ENCODE measurements at regions not wholly inside any gene's neighbourhood (a gene's known extent, or its start where the extent isn't known, plus 50 kb on each side); places are given as distances from the start of the nearest gene placed in this dataset.

DNA sequence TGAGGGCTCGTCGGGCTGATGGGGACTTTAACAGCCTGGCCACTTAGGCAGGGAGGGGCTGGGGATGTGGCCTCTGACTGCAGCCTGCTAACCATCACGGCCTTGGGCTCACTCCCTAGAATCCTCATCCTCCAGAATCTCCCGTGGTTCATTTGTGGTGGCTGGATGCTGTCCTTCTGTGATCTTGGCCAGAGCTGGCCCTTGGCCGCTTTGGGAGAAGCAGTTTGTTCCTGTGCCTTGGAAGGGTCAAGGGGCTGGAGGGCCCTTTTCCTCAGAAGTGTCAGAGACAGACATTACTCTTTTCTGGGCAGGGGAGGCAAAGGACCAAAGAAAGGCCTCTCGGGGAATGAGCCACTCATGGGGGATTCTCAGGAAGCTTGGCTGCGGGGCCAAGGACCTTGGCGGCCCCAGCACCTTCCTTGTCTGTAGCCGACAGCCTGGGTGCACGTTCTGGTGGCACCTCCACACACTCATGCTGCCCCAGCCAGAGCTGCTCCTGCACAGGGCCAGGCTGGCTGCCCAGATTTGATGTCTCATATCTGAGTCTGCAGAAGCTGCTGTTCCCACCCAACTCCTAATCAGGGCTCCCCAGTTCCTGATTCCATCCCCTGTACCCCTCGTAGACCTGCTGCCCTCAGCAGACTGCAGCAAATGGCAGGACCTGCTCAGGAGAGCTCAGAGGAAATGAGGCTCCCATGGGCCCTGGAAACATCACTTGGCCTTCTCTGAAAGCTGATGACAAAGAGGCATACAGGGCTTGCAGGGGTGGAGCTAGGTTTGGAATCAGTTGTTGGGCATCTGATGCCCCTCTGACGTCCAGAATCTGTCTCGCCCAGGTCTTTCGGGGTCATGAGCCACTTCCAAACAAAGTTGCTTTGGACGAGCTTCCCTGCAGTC, 107.7 kb downstream of the CTTN start:
- H3K36me3 Mint-ChIP-seq: no peaks in the 10 kb centered on the region
- DNase-seq (ENCODE audit: low spot score in 2 of 2): no peak
- peaks cover 11% of the 10 kb centered on the region for H3K27me3 Mint-ChIP-seq
- no peak for ATAC-seq (ENCODE audit: low read depth)
- no peak overlapping the region for H3K27ac Mint-ChIP-seq
- no peaks in the 10 kb centered on the region for H3K4me1 Mint-ChIP-seq
- H3K4me3 Mint-ChIP-seq: no peak overlapping the region
- H3K9me3 Mint-ChIP-seq: no peaks in the 10 kb centered on the region

DNA sequence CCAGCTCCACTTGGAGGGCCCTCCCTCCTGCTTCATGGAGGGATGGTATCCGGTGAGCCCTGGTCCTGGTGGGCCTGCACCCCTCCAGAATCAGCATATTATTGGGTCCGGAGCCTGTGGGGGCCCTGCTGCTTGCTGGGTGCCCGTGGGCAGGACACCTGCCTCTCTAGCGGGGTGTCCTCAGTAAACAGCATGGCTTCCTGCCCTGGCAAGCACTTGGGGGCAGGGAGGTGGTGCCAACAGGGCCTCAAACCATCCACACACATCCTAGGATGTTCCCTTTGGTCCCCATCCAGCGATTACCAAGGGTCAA, 108.3 kb downstream of the CTTN start:
- Mint-ChIP-seq H3K27ac (no peak overlapping the region), H3K4me1 (no peaks in the 10 kb centered on the region), H3K4me3 (no peak overlapping the region), H3K36me3 (no peaks in the 10 kb centered on the region), H3K27me3 (peaks cover 11% of the 10 kb centered on the region), H3K9me3 (no peaks in the 10 kb centered on the region)
- DNase-seq (ENCODE audit: low spot score in 2 of 2): no peak
- no peak for ATAC-seq (ENCODE audit: low read depth)

DNA sequence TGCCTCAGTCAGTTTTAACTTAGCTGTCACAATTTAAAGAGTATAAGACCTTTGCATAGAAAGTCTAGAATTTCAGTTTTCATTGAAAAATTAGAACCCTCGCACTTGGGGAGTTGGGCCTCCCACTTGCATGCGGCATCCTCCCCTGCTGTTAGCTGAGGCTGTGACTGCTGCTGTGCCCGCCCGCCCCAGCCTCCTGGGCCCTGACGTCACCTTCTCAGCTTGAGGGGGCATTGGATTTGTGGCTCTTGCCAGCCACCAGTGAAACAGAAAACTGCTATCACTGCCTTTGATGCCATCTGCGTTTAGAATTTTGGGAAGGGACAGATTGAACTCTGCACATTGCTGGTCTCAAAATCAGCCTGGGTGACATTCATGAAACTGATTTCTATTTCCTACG, 108.7 kb downstream of the CTTN start:
- Mint-ChIP-seq H3K36me3 (no peaks in the 10 kb centered on the region), H3K27me3 (peaks cover 11% of the 10 kb centered on the region), H3K4me1 (no peaks in the 10 kb centered on the region), H3K4me3 (no peak overlapping the region), H3K27ac (no peak overlapping the region), H3K9me3 (peaks cover 1% of the 10 kb centered on the region)
- DNase-seq (ENCODE audit: low spot score in 2 of 2) (no peak), ATAC-seq (ENCODE audit: low read depth) (no peak)

DNA sequence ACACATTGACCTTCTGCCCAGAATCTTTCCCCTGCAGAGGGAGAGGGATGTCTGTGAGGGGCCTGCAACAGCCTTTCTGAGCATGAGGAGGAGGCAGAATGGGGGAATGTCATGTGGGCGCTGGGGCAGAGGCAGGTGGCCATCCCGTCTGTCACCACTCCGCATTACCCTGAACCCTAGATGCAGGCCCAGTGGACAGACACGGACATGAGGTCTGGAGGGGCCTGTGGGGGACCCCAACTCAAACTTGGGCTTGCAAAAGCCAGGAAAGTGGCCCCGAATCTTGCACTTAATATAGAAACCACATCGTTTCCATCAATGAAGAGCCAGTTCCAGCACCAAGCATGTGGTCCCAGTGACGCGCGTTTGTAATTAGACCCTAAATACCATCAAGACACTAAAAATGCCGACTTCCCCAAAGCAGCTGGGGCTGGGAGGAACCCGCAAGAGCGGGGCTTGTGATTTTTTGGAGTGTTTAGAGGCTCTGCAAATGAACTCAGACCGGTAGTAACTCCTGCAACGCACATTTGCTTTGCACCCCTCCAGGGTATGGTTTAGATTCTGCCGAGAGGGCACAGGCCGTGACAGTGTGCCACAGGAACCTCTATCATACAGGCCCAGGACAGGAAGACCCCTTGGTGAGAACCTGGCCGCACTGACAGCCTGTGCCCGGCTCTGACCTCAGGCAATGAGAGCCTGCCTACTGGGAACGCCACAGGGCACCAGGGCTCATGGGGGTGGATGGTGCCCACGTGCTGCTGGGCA, 109.3 kb downstream of the CTTN start:
- no peak for ATAC-seq (ENCODE audit: low read depth)
- H3K36me3 Mint-ChIP-seq: no peaks in the 10 kb centered on the region
- H3K4me1 Mint-ChIP-seq: no peaks in the 10 kb centered on the region
- no peak overlapping the region for H3K4me3 Mint-ChIP-seq
- H3K9me3 Mint-ChIP-seq: peaks cover 8% of the 10 kb centered on the region
- H3K27me3 Mint-ChIP-seq: peaks cover 8% of the 10 kb centered on the region
- H3K27ac Mint-ChIP-seq: no peak overlapping the region
- DNase-seq (ENCODE audit: low spot score in 2 of 2): no peak

DNA sequence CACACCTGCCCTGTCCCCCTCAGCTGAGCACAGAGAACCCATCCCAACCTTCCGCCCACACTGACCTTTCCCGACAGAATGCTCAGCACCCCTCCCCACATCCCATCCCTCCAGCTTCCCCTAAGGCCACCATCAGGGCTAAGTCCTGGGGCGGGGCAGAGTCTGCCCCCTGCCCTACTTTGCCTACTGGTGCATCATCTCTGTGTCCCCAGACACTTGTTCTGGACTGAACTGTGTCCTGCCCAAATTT, 109.8 kb downstream of the CTTN start:
- Mint-ChIP-seq H3K27ac (no peak overlapping the region), H3K27me3 (peaks cover 6% of the 10 kb centered on the region), H3K4me3 (no peak overlapping the region), H3K9me3 (peaks cover 11% of the 10 kb centered on the region), H3K4me1 (no peaks in the 10 kb centered on the region), H3K36me3 (no peaks in the 10 kb centered on the region)
- ATAC-seq (ENCODE audit: low read depth) (no peak), DNase-seq (ENCODE audit: low spot score in 2 of 2) (no peak)

DNA sequence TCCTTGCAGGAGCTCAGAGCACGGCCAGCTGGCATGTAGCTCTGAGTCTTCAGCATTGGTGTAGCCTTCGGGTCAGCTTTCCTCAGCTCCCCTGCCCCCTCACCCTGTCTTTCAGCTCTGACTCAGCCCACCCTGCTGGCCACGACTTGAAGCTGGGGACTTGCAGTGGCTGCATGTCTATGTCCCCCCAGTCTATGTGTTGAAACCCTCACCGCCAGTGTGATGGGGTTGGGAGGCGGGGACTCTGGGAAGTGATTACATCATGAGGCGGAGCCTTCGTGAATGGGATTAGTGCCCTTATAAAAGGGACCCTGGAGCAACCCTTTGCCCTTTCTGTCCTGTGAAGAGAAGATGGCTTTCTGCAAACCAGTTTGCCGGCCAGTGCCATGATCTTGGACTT, 111.1 kb downstream of the CTTN start:
- Mint-ChIP-seq H3K4me3 (no peak overlapping the region), H3K27ac (no peak overlapping the region), H3K9me3 (peaks cover 12% of the 10 kb centered on the region), H3K36me3 (no peaks in the 10 kb centered on the region), H3K27me3 (peaks cover 6% of the 10 kb centered on the region), H3K4me1 (no peaks in the 10 kb centered on the region)
- no peak for ATAC-seq (ENCODE audit: low read depth)
- DNase-seq (ENCODE audit: low spot score in 2 of 2): no peak

DNA sequence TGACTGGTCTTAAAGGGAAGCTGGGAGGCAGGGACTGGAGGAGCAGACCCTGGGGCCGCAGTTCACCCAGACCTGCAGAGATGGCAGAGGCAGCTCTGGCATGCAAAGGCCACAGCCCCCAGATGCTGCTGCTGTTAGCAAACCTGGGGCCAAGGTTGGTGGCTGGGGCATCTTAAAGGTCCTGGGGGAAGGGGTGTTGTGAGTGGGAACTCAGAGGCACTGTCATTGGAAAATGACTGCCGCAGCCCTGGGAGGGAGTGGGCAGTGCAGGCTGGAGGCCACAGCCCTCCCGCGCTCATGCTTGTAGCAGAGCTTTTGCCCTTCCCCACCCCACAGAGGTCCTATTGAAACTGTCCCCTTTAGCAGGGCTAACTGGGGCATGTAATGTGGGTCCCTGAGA, 111.8 kb downstream of the CTTN start:
- H3K4me3 Mint-ChIP-seq: no peak overlapping the region
- no peaks in the 10 kb centered on the region for H3K36me3 Mint-ChIP-seq
- ATAC-seq (ENCODE audit: low read depth) (no peak), DNase-seq (ENCODE audit: low spot score in 2 of 2) (no peak)
- H3K9me3 Mint-ChIP-seq: peaks cover 12% of the 10 kb centered on the region
- H3K4me1 Mint-ChIP-seq: no peaks in the 10 kb centered on the region
- no peak overlapping the region for H3K27ac Mint-ChIP-seq
- peaks cover 4% of the 10 kb centered on the region for H3K27me3 Mint-ChIP-seq

DNA sequence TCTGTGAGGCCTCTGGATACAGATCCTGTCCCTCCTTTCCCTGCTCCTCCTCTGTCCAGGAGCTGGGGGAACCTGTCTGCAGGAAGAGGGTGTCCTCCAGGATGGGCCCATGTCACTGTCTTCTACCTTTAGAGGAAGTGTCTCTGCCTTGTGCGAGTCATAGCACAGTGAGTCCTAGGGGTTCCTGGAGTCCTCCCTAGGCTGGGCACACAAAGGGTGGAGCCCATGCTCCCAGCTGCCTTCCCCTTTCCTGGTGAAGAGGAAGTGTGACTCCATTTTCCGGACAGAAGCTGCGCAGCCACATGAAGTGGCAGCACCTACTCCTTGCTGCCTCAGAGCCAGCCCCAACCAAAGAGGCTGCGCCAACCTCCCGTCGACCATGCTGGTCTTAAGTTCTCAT, 112.2 kb downstream of the CTTN start:
- H3K27me3 Mint-ChIP-seq: peaks cover 3% of the 10 kb centered on the region
- H3K9me3 Mint-ChIP-seq: peaks cover 12% of the 10 kb centered on the region
- DNase-seq (ENCODE audit: low spot score in 2 of 2) (no peak), ATAC-seq (ENCODE audit: low read depth) (no peak)
- H3K4me1 Mint-ChIP-seq: no peaks in the 10 kb centered on the region
- H3K36me3 Mint-ChIP-seq: no peaks in the 10 kb centered on the region
- no peak overlapping the region for H3K27ac Mint-ChIP-seq
- no peak overlapping the region for H3K4me3 Mint-ChIP-seq

DNA sequence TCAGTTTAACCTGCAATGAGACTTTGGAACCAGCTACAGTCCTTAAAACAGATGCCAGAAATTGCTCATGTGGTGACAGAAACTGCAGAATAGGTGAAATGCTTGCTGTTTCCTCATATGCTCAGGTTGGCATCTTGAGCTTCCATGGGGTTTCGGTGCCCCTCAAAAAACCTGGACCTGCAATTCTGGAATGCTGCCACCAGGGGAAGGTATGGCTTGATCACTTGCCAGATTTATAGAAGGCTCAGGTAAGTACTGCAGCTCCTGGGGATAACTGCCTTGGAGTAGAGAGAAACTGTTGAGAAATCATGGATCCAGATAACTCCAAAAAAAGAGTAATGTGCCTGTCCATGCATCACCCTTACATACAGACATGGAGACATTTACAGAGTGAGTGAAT, 113.0 kb downstream of the CTTN start:
- Mint-ChIP-seq H3K4me1 (no peaks in the 10 kb centered on the region), H3K27me3 (peaks cover 3% of the 10 kb centered on the region), H3K36me3 (no peaks in the 10 kb centered on the region), H3K27ac (no peak overlapping the region), H3K4me3 (no peak overlapping the region), H3K9me3 (peaks cover 12% of the 10 kb centered on the region)
- DNase-seq (ENCODE audit: low spot score in 2 of 2) (no peak), ATAC-seq (ENCODE audit: low read depth) (no peak)

DNA sequence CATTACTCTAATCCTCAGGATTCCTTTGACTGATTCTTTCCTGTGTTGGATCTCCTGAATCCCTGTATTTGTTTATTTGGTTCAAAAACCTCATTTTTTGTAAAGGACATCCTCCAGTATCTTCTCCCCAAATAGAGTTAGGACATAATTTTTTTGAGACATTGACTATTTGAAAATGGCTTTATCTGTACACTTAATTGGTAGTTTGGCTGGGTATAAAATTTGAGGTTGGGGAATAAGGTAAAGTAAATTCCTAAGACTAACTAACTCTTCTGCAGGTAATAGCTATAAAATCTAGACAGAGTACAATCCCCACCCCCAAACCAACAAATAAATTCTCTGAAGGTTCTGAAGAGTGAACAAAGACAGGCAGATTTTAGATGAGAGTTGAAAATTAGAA, 114.4 kb downstream of the CTTN start:
- H3K4me1 Mint-ChIP-seq: no peaks in the 10 kb centered on the region
- H3K4me3 Mint-ChIP-seq: no peak overlapping the region
- ATAC-seq (ENCODE audit: low read depth) (no peak), DNase-seq (ENCODE audit: low spot score in 2 of 2) (no peak)
- H3K27me3 Mint-ChIP-seq: peaks cover 3% of the 10 kb centered on the region
- no peak overlapping the region for H3K27ac Mint-ChIP-seq
- no peaks in the 10 kb centered on the region for H3K36me3 Mint-ChIP-seq
- H3K9me3 Mint-ChIP-seq: peaks cover 16% of the 10 kb centered on the region

DNA sequence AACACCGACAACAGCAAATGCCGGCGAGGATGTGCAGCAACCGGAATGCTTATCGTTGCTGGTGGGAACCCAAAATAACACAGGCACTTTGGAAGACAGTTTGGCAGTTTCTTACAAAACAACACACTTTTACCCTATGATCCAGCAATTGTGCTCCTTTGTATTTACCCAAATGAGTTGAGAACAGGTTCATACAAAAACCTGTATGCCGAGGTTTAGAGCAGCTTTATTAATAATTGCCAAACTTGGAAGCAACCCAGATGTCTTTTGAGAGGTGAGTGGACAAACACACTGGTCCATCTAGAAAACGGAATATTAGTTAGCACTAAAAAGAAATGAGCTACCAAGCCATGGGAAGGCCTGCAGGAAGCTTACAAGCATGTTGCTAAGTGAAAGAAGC, 118.9 kb downstream of the CTTN start:
- H3K4me3 Mint-ChIP-seq: no peak overlapping the region
- peaks cover 12% of the 10 kb centered on the region for H3K9me3 Mint-ChIP-seq
- DNase-seq (ENCODE audit: low spot score in 2 of 2): no peak
- H3K36me3 Mint-ChIP-seq: no peaks in the 10 kb centered on the region
- H3K27me3 Mint-ChIP-seq: peaks cover 5% of the 10 kb centered on the region
- H3K27ac Mint-ChIP-seq: no peak overlapping the region
- no peaks in the 10 kb centered on the region for H3K4me1 Mint-ChIP-seq
- no peak for ATAC-seq (ENCODE audit: low read depth)

DNA sequence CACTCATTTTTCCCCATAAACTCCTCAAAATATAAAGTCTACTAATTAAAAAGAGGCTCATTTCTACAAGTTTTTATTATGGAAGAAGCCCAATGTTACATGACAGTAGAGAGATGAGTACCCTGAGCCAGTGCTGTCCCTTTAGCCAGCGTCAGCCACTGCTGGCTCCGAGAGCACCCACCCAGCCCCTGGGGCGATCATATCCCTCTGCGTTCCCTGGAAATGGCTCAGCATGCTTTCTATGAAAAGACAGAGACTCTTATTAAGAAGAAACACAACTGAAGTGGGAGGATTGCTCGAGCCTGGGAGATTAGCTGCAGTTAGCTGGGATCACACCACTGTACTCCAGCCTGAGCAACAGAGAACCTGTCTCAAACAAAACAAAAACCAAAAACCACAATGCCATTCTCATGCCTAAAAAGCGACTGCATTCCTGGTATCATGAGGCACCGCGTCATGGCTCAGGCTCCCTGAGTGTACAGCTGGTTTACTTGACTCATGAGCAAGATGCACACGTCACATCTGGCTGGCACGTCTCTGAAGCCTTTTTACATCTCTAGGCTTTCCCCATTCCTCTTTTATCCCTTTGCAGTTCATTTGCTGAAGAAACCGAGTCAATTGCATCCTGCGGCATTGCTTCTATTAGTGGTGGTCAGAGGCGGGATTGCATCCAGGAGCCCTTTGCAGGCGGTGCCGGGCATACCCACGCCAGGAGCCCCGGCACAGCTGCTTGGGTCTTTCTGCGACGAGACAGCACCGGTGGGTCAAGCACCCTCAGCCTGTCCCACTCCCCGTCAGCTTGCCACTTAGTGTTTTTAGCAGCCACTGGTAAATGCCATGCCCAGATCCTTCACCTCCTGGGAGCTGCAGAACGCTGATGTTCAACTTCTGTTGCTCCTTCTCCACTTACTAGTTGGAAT, 119.9 kb downstream of the CTTN start:
- peaks cover 5% of the 10 kb centered on the region for H3K9me3 Mint-ChIP-seq
- H3K27me3 Mint-ChIP-seq: peaks cover 5% of the 10 kb centered on the region
- ATAC-seq (ENCODE audit: low read depth) (no peak), DNase-seq (ENCODE audit: low spot score in 2 of 2) (no peak)
- no peak overlapping the region for H3K4me3 Mint-ChIP-seq
- H3K27ac Mint-ChIP-seq: no peak overlapping the region
- H3K36me3 Mint-ChIP-seq: no peaks in the 10 kb centered on the region
- H3K4me1 Mint-ChIP-seq: no peaks in the 10 kb centered on the region

DNA sequence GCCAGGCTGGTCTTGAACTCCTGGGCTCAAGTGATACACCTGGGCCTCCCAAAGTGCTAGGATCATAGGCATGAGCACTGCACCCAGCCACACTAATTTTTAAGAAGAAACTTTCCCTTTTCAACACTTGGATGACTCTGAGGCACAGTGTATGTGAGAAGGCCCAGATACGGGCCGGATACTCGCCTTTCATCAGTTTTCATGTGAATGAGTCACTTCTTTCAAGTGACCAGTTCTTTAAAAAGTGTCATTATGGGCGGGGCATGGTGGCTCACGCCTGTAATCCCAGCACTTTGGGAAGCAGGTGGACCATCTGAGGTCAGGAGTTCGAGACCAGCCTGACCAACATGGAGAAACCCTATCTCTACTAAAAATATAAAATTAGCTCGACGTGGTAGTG, 120.8 kb downstream of the CTTN start:
- Mint-ChIP-seq H3K4me1 (no peaks in the 10 kb centered on the region), H3K9me3 (peaks cover 3% of the 10 kb centered on the region), H3K4me3 (no peak overlapping the region), H3K36me3 (no peaks in the 10 kb centered on the region), H3K27ac (no peak overlapping the region), H3K27me3 (peaks cover 5% of the 10 kb centered on the region)
- no peak for ATAC-seq (ENCODE audit: low read depth)
- DNase-seq (ENCODE audit: low spot score in 2 of 2): no peak
